NCI-H460 (cell line): ENCODE measurements at regions not wholly inside any gene's neighbourhood (a gene's known extent, or its start where the extent isn't known, plus 50 kb on each side); places are given as distances from the start of the nearest gene placed in this dataset.
"Not testable (repeated sequence)": the region's sequence is repeated elsewhere in the genome, so short reads cannot be mapped to it uniquely, and the experiment has no call there.

Experiments used
- DNase-seq: peaks from one replicate; pipeline ENCODE4 v3.0.0-alpha.2; 2016; ENCODE audit warnings: low read depth; ENCODE audit errors: extremely low read depth

GRCh38 chr16:31581065-31581464, 53.4 kb downstream of the AHSP start:
- DNase-seq = not testable (repeated sequence)

- not testable (repeated sequence) for DNase-seq
Observed at GRCh38 chr16:31601737-31602384, 74.2 kb downstream of the AHSP start.

GRCh38 chr16:31618130-31618529, 90.4 kb downstream of the AHSP start:
- no peak for DNase-seq

GRCh38 chr16:31636433-31636832, 108.7 kb downstream of the AHSP start:
- DNase-seq = no peak

- DNase-seq = no peak
Observed at GRCh38 chr16:31641279-31641678, 113.6 kb downstream of the AHSP start.

- DNase-seq = not testable (repeated sequence)
Observed at GRCh38 chr16:31655674-31656073, 128.0 kb downstream of the AHSP start.

- DNase-seq = no peak
Observed at GRCh38 chr16:31664683-31665482, 137.2 kb downstream of the AHSP start.

GRCh38 chr16:31674686-31675085, 147.0 kb downstream of the AHSP start:
- DNase-seq = no peak

GRCh38 chr16:31676731-31677130, 149.0 kb downstream of the AHSP start:
- DNase-seq = no peak

- no peak for DNase-seq
Observed at GRCh38 chr16:31678649-31679325, 151.1 kb downstream of the AHSP start.

- not testable (repeated sequence) for DNase-seq
Observed at GRCh38 chr16:31689331-31689730, 161.6 kb downstream of the AHSP start.

- not testable (repeated sequence) for DNase-seq
Observed at GRCh38 chr16:31692338-31692737, 164.6 kb downstream of the AHSP start.

- DNase-seq = no peak
Observed at GRCh38 chr16:31693733-31694132, 166.0 kb downstream of the AHSP start.

GRCh38 chr16:31694461-31694860, 166.8 kb downstream of the AHSP start:
- DNase-seq = no peak

- DNase-seq = no peak
Observed at GRCh38 chr16:31695667-31696066, 168.0 kb downstream of the AHSP start.

GRCh38 chr16:31696968-31697743, 169.5 kb downstream of the AHSP start:
- peak; percentile 38 for DNase-seq

- no peak for DNase-seq
Observed at GRCh38 chr16:31697744-31698125, 170.0 kb downstream of the AHSP start.

GRCh38 chr16:31698901-31699300, 171.2 kb downstream of the AHSP start:
- DNase-seq = no peak

- no peak for DNase-seq
Observed at GRCh38 chr16:31699601-31700000, 171.9 kb downstream of the AHSP start.

GRCh38 chr16:31700200-31700529, 172.5 kb downstream of the AHSP start:
- DNase-seq = no peak
